ENCODE measurements at regions not wholly inside any gene's neighbourhood (a gene's known extent, or its start where the extent isn't known, plus 50 kb on each side); places are given as distances from the start of the nearest gene placed in this dataset.

DNA sequence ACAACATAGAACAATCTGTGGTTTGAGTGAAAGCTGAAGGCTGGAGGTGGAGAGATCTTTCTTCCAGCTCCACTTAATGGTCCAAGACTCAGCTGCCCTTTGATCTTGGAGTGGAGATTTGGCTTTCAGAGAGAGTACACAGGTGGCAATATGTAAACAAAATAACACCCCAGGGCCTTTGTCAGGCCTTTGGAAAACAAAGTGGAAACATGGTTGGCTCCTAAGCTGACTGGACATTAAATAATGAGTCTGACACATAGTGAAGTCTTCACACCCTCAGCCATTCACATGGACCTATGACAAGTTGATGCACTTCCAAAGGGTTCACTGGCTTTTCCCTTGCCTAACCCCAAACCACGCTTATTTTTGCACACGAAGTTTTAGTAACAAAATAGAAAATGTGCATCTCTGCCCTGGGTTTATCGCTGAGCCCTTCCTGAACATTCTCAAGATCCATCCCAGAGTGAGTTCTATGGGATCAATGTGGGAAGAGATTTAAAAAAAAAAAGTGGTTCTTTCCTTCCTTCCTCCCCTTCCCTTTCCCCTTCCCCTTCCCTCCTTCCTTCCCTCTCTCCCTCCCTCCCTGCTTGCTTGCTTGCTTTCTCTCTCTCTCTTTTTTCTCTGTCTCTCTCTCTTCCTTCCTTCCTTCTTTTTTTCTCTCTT, 201.3 kb upstream of the NT5C1B start:
- Histone ChIP-seq H4K20me1 (ENCODE audit: insufficient read depth, low read length, poor library complexity, severe bottlenecking) (no peaks in the 10 kb centered on the region), H3K9me2 (replicated peaks; ENCODE audit: low read depth, low read length) (no peaks in the 10 kb centered on the region), H3K4me3 (ENCODE audit: low read length, poor library complexity, severe bottlenecking) (no peak overlapping the region), H3K36me3 (ENCODE audit: insufficient read depth, low read length) (no peaks in the 10 kb centered on the region), H3K4me2 (ENCODE audit: low read depth, low read length, poor library complexity, severe bottlenecking) (no peak overlapping the region), H3K27me3 (ENCODE audit: insufficient read depth, low read length, poor library complexity, severe bottlenecking) (no peaks in the 10 kb centered on the region), H3K9me3 (ENCODE audit: insufficient read depth, low read depth, low read length) (no peaks in the 10 kb centered on the region), H3K79me2 (ENCODE audit: insufficient read depth, low read length) (no peaks in the 10 kb centered on the region), H3K9ac (ENCODE audit: low read depth, low read length, poor library complexity, severe bottlenecking) (no peak overlapping the region), H2AFZ (ENCODE audit: low read length) (no peak overlapping the region), H3K4me1 (ENCODE audit: insufficient read depth, low read length, poor library complexity, severe bottlenecking) (no peaks in the 10 kb centered on the region), H3F3A (ENCODE audit: low read depth) (no peaks in the 10 kb centered on the region)
- no peak for TF ChIP-seq EZH2phosphoT487 (IDR thresholded peaks at IDR 0.05; ENCODE audit: borderline replicate concordance)
- TF ChIP-seq, protein P1, sequence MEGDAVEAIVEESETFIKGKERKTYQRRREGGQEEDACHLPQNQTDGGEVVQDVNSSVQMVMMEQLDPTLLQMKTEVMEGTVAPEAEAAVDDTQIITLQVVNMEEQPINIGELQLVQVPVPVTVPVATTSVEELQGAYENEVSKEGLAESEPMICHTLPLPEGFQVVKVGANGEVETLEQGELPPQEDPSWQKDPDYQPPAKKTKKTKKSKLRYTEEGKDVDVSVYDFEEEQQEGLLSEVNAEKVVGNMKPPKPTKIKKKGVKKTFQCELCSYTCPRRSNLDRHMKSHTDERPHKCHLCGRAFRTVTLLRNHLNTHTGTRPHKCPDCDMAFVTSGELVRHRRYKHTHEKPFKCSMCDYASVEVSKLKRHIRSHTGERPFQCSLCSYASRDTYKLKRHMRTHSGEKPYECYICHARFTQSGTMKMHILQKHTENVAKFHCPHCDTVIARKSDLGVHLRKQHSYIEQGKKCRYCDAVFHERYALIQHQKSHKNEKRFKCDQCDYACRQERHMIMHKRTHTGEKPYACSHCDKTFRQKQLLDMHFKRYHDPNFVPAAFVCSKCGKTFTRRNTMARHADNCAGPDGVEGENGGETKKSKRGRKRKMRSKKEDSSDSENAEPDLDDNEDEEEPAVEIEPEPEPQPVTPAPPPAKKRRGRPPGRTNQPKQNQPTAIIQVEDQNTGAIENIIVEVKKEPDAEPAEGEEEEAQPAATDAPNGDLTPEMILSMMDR (conservative IDR thresholded peaks at IDR 0.05; ENCODE audit: low read length) = no peak

DNA sequence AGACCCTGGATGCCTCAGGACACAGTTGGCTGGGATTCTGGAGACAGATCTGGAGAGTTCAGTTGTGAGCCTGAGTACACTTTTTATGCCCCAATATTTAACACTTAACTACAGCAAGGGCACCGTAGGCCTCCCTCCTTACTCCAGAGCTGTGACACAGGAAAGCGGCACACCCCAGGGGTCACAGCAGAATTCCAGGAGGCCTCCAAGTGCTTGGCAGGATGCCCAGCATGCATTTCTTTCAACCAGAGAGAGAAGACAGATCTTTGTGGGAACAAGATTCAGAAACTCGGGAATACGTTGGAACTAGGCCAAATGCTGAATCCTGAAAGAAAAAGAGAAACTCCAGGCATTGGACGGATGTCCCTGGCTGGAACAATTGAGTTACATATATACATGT, 199.2 kb upstream of the NT5C1B start:
- Histone ChIP-seq H3K79me2 (ENCODE audit: insufficient read depth, low read length) (no peaks in the 10 kb centered on the region), H3K9ac (ENCODE audit: low read depth, low read length, poor library complexity, severe bottlenecking) (no peak overlapping the region), H3K27me3 (ENCODE audit: insufficient read depth, low read length, poor library complexity, severe bottlenecking) (no peaks in the 10 kb centered on the region), H3K4me3 (ENCODE audit: low read length, poor library complexity, severe bottlenecking) (no peak overlapping the region), H4K20me1 (ENCODE audit: insufficient read depth, low read length, poor library complexity, severe bottlenecking) (no peaks in the 10 kb centered on the region), H3K9me3 (ENCODE audit: insufficient read depth, low read depth, low read length) (no peaks in the 10 kb centered on the region), H2AFZ (ENCODE audit: low read length) (no peak overlapping the region), H3K9me2 (replicated peaks; ENCODE audit: low read depth, low read length) (no peaks in the 10 kb centered on the region), H3F3A (ENCODE audit: low read depth) (no peaks in the 10 kb centered on the region), H3K4me2 (ENCODE audit: low read depth, low read length, poor library complexity, severe bottlenecking) (no peak overlapping the region), H3K36me3 (ENCODE audit: insufficient read depth, low read length) (no peaks in the 10 kb centered on the region), H3K4me1 (ENCODE audit: insufficient read depth, low read length, poor library complexity, severe bottlenecking) (no peaks in the 10 kb centered on the region)
- TF ChIP-seq EZH2phosphoT487 (IDR thresholded peaks at IDR 0.05; ENCODE audit: borderline replicate concordance) = no peak
- TF ChIP-seq, protein P1 (conservative IDR thresholded peaks at IDR 0.05; ENCODE audit: low read length) = no peak

DNA sequence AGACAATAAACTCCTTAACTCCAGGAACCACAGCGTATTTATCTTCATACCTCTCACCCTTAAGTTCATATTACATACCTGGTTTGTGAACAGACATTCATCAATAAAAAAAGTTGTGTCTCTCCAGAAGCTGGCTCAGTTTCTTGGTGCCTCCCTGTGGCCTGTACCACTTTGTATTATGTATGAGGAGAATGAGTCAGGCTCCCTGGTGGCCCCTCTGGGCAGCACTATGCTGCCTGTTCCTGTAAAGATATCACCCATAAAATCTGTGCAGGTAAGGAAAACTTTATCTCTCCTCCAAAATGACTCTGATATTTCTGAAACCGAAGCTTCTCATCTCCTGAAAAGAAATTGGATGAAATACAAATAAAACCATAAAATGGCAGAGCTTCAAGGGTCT, 198.4 kb upstream of the NT5C1B start:
- Histone ChIP-seq H3K27me3 (ENCODE audit: insufficient read depth, low read length, poor library complexity, severe bottlenecking) (no peaks in the 10 kb centered on the region), H3K4me2 (ENCODE audit: low read depth, low read length, poor library complexity, severe bottlenecking) (no peak overlapping the region), H2AFZ (ENCODE audit: low read length) (no peak overlapping the region), H3K36me3 (ENCODE audit: insufficient read depth, low read length) (no peaks in the 10 kb centered on the region), H4K20me1 (ENCODE audit: insufficient read depth, low read length, poor library complexity, severe bottlenecking) (no peaks in the 10 kb centered on the region), H3K9me3 (ENCODE audit: insufficient read depth, low read depth, low read length) (no peaks in the 10 kb centered on the region), H3K4me3 (ENCODE audit: low read length, poor library complexity, severe bottlenecking) (no peak overlapping the region), H3K79me2 (ENCODE audit: insufficient read depth, low read length) (no peaks in the 10 kb centered on the region), H3K4me1 (ENCODE audit: insufficient read depth, low read length, poor library complexity, severe bottlenecking) (no peaks in the 10 kb centered on the region), H3K9me2 (replicated peaks; ENCODE audit: low read depth, low read length) (no peaks in the 10 kb centered on the region), H3K9ac (ENCODE audit: low read depth, low read length, poor library complexity, severe bottlenecking) (no peak overlapping the region), H3F3A (ENCODE audit: low read depth) (no peaks in the 10 kb centered on the region)
- TF ChIP-seq EZH2phosphoT487 (IDR thresholded peaks at IDR 0.05; ENCODE audit: borderline replicate concordance) = no peak
- TF ChIP-seq, protein P1 (conservative IDR thresholded peaks at IDR 0.05; ENCODE audit: low read length) = no peak

Data from Loucy (cell line).